GM12873 (cell line): ENCODE measurements at regions not wholly inside any gene's neighbourhood (a gene's known extent, or its start where the extent isn't known, plus 50 kb on each side); places are given as distances from the start of the nearest gene placed in this dataset.

Source experiments
- TF ChIP-seq, protein P1 (sequence below): IDR thresholded peaks from 2 replicates; pipeline ENCODE4 v1.5.1; 2012; ENCODE audit warnings: low read depth, mild to moderate bottlenecking, moderate library complexity, low read length, control low read depth; ENCODE audit not compliant: insufficient read depth; ENCODE audit errors: missing control alignments

DNA sequence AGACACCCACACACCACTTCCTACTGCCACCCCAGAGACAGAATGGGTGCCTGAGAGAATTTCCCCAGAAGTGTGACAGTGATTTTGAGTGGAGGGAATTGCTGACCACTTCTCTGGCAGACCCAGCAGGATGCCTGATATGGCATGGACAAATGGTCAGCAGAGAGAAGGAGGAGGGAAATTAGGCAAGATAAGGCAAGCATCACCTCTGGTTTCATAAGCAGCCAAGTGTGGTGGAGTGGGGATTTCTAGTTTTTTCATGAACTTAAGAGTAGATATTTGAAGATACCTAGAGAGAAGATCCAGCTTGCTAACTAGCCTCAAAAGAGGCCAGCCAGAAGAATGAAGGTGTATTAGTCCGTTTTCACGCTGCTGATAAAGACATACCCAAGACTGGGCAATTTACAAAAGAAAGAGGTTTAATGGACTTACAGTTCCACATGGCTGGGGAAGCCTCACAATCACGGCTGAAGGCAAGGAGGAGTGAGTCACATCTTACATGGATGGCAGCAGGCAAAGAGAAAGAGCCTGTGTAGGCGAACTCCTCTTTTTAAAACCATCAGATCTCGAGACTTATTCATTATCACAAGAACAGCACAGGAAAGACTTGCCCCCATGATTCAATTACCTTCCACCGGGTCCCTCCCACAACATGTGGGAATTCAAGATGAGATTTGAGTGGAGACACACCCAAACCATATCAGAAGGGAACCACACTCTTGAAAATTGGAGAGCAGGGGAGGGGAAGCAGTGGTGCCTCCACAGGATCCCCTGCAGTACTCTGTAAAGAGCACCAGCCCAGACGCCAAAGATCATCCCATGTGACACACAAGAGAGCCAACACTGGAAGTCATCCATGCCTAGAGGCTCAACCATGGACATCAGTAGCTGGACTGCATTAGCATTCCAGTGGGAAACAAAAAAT is 64.2 kb downstream of the RBM43 start:
- TF ChIP-seq, protein P1, sequence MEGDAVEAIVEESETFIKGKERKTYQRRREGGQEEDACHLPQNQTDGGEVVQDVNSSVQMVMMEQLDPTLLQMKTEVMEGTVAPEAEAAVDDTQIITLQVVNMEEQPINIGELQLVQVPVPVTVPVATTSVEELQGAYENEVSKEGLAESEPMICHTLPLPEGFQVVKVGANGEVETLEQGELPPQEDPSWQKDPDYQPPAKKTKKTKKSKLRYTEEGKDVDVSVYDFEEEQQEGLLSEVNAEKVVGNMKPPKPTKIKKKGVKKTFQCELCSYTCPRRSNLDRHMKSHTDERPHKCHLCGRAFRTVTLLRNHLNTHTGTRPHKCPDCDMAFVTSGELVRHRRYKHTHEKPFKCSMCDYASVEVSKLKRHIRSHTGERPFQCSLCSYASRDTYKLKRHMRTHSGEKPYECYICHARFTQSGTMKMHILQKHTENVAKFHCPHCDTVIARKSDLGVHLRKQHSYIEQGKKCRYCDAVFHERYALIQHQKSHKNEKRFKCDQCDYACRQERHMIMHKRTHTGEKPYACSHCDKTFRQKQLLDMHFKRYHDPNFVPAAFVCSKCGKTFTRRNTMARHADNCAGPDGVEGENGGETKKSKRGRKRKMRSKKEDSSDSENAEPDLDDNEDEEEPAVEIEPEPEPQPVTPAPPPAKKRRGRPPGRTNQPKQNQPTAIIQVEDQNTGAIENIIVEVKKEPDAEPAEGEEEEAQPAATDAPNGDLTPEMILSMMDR: no peak

DNA sequence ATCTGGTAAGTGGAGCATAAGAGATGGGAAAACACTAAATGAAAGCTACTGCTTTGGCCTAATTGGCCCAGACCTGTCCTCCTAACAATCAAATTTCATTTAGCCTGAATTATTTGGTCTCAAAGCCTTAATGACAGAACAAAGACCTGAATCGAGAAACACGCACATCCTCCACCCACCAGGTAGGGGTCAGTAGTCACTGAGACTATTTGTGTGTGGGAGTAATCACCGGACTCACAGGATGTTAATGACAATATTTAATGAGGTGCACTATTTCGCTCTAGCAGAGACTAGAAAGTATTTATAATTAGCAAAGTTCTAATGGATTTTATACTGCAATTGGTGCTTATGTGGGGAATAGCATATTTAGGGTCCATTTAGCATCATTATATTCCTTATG is 68.1 kb downstream of the RBM43 start:
- TF ChIP-seq, protein P1: no peak

DNA sequence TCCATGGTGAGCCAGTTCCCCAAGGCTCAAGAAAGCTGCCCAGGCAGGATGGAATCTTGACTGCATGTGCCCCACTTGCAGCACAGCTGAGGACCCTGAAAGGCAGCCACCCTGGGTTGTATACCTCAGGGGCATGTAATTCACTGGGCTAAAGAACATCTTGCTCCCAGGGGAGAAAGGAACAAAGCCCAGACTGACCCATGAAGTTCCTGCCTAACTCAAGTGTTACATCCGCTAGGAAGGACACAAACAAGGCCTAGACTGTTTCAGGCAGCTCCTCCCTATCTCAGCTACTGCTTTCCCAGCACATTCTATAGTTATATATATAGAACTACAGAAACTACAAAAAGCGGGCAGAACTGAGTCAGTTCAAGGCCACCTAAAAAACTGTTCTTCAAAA is 69.0 kb downstream of the RBM43 start:
- TF ChIP-seq, protein P1: no peak

DNA sequence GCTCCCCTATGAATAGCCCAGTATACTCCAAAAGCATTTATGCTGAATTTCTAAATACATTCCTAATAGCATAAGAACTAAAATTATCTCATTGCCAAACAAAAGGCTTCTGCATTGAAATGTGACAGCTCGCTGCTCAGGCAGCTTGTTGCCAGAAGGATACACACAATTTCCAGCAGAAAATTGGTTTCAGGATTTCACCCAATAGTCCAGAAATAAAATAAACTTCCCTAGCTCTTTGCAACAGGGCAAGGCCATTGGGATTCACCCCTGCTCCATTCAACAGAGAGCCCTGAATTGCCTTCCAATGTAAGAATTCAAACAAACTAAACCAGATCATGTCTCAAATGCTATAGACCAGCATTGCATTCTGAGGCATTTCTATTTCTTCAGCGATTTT is 70.7 kb downstream of the RBM43 start:
- TF ChIP-seq, protein P1: no peak

DNA sequence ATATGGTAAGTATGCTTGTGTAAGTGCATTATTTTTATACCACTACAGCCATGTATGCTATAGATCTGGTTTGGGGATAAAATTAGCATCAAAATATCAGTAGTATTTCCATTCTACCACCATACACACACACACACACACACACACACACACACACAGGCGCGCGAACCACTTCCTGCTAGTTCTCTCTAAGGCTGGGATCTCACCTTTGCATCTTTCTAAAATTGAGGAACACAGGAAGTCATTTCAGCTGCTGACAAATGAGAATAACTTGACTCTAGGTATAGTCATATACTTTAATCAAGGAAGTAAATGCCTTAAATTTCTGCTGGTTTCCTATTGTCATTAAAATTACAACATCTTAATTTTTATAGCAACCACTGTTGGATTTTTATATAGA is 72.5 kb downstream of the RBM43 start:
- TF ChIP-seq, protein P1: no peak

DNA sequence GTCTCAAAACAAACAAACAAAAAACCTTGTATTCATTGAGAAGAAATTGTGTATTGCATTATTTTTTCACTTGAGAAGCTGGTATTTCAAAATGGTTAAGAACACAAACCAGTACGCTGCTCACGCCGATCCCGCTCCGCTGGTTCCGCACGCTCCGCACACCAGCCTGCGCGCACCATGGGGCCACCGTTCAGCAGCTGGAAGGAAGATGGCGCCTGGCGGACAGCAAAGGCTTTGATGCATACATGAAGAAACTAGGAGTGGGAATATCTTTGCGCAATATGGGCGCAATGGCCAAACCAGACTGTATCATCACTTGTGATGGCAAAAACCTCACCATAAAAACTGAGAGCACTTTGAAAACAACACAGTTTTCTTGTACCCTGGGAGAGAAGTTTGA is 75.7 kb downstream of the RBM43 start:
- TF ChIP-seq, protein P1: no peak

DNA sequence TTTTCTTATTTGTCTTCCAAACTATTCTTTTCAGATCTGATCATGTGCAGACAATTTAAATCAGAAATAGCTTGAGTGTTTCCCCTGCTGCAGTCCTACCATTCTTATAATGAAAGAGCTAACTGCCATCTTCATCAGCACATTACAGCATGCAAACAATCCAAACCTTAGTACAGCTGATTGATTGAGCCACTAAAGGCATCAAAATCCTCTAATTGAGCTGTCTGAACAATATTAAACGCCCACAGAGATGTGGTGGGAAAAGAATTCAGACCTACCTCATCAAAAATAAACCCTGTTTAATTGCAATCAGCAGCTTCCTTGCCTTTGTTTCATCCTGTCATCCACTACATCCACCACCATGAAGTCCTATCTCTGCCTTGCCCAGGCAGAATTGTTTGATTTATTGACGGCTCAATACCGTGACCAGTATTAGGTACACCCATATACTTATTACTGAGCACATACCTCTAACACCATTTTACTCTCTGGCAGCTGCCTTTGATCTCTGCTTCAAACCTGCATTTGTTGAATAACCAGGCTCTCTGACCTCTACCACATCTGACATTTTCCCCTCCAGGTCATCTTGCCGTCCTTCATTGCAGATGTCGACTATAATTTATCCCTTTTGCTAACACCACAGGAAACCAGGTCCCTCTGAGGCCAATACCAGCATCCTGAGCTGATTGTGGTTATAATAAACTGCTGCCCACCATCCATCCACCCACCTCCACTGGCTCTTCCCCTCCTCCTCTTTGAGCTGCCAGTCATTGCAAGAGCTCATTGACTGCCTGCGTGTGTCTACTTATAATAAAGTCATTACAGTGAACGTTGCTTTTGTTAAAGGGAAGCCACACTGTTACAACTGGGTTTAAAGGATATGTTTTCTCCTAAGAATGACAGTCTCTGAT is 78.5 kb downstream of the RBM43 start:
- TF ChIP-seq, protein P1: no peak
